Breast epithelium (tissue), 4 donors: ENCODE measurements at regions not wholly inside any gene's neighbourhood (a gene's known extent, or its start where the extent isn't known, plus 50 kb on each side); places are given as distances from the start of the nearest gene placed in this dataset.

Experiments
- DNase-seq, 2 donors: peaks; one replicate each; pipeline ENCODE4 v3.0.0-alpha.2; 2019; ENCODE audit warnings: low spot score in 2 of 2
- H3K27ac ChIP-seq, 2 donors: fragments of 200-600 bp; sonication (generic) in 1 of 2; one replicate each; pipeline ENCODE4 v1.5.1; 2016 to 2019; ENCODE audit warnings: mild to moderate bottlenecking in 1 of 2
- H3K27me3 ChIP-seq, 2 donors: fragments of 200-600 bp; sonication (generic) in 1 of 2; one replicate each; pipeline versions ENCODE4 v1.5.1 to v1.6.0; 2017 to 2019; ENCODE audit warnings: control low read depth in 1 of 2, mild to moderate bottlenecking in 1 of 2
- H3K36me3 ChIP-seq: fragments of 200-600 bp; one replicate; pipeline ENCODE4 v1.5.1; 2019
- H3K4me1 ChIP-seq, 2 donors: fragments of 200-600 bp; sonication (generic); one replicate each; pipeline ENCODE4 v1.5.1; 2016 to 2019; ENCODE audit warnings: control low read depth in 1 of 2
- H3K4me3 ChIP-seq, 3 donors: fragments of 200-600 bp; sonication (generic); 1 replicate in 2 of 3; 2 replicates in 1 of 3; pipeline ENCODE4 v1.5.1; 2016 to 2019; ENCODE audit warnings: mild to moderate bottlenecking in 3 of 3, moderate library complexity in 2 of 3
- H3K9me3 ChIP-seq, 2 donors: fragments of 200-600 bp; sonication (generic) in 1 of 2; one replicate each; pipeline ENCODE4 v1.5.1; 2016 to 2019; ENCODE audit warnings: control low read depth in 1 of 2
- CTCF ChIP-seq, 3 donors: fragments of 450-650 bp; IDR thresholded peaks; one replicate each; pipeline ENCODE4 v1.5.1; 2016 to 2017; ENCODE audit warnings: antibody characterized with exemption in 3 of 3, mild to moderate bottlenecking in 3 of 3, moderate library complexity in 3 of 3
- POLR2A ChIP-seq: fragments of 450-650 bp; IDR thresholded peaks from one replicate; pipeline ENCODE4 v1.6.1; 2016; ENCODE audit warnings: antibody characterized with exemption, mild to moderate bottlenecking, moderate library complexity
- POLR2AphosphoS5 ChIP-seq, 3 donors: sonication (generic); formaldehyde crosslinking; IDR thresholded peaks; one replicate each; pipeline ENCODE4 v1.6.1; 2017; ENCODE audit warnings: antibody characterized with exemption in 3 of 3
- intact Hi-C: fragments of 100-400 bp; cut with DNase I; formaldehyde crosslinking; loops from one replicate; pipeline ENCODE4 v1.15.1; 2023; ENCODE audit warnings: low total_unique reads

- H3K27ac ChIP-seq: no peak overlapping the region
- H3K27me3 ChIP-seq: no peaks in the 10 kb centered on the region
- no peaks in the 10 kb centered on the region for H3K4me1 ChIP-seq
- TF ChIP-seq CTCF (IDR thresholded peaks at IDR 0.05) (no peak), POLR2AphosphoS5 (IDR thresholded peaks at IDR 0.05) (no peak)
- H3K36me3 ChIP-seq: no peaks in the 10 kb centered on the region
- no peak overlapping the region for H3K4me3 ChIP-seq
- intact Hi-C loops: no loop called here
- H3K9me3 ChIP-seq: peaks cover 0 to 12% of the 10 kb centered on the region in 2 donors
- no peak for DNase-seq
These were observed 269.5 kb upstream of the LRRC3B start for GRCh38 chr3:26353097-26353496.

GRCh38 chr3:26358405-26358804 is 264.2 kb upstream of the LRRC3B start:
- no peaks in the 10 kb centered on the region for H3K9me3 ChIP-seq
- intact Hi-C loops: no loop called here
- no peak overlapping the region for H3K4me3 ChIP-seq
- no peaks in the 10 kb centered on the region for H3K4me1 ChIP-seq
- no peak for DNase-seq
- no peaks in the 10 kb centered on the region for H3K36me3 ChIP-seq
- no peaks in the 10 kb centered on the region for H3K27me3 ChIP-seq
- TF ChIP-seq CTCF (IDR thresholded peaks at IDR 0.05) (no peak), POLR2A (no peak), POLR2AphosphoS5 (IDR thresholded peaks at IDR 0.05) (no peak)
- no peak overlapping the region for H3K27ac ChIP-seq

- TF ChIP-seq POLR2A: no peak
- TF ChIP-seq POLR2AphosphoS5 (IDR thresholded peaks at IDR 0.05): no peak
- no peak for TF ChIP-seq CTCF (IDR thresholded peaks at IDR 0.05)
- Histone ChIP-seq H3K4me1 (no peaks in the 10 kb centered on the region), H3K4me3 (no peak overlapping the region), H3K27me3 (no peaks in the 10 kb centered on the region), H3K27ac (no peak overlapping the region), H3K9me3 (no peaks in the 10 kb centered on the region), H3K36me3 (no peaks in the 10 kb centered on the region)
- intact Hi-C loops: no loop called here
- DNase-seq: no peak
These were observed 256.9 kb upstream of the LRRC3B start for GRCh38 chr3:26365706-26366105.

GRCh38 chr3:26368312-26368711 is 254.3 kb upstream of the LRRC3B start:
- intact Hi-C loops: no loop called here
- no peak overlapping the region for H3K4me3 ChIP-seq
- H3K9me3 ChIP-seq: no peaks in the 10 kb centered on the region
- no peak for DNase-seq
- no peak overlapping the region for H3K27ac ChIP-seq
- no peaks in the 10 kb centered on the region for H3K36me3 ChIP-seq
- no peaks in the 10 kb centered on the region for H3K27me3 ChIP-seq
- H3K4me1 ChIP-seq: no peaks in the 10 kb centered on the region
- TF ChIP-seq POLR2A (no peak), CTCF (IDR thresholded peaks at IDR 0.05) (no peak), POLR2AphosphoS5 (IDR thresholded peaks at IDR 0.05) (no peak)

- H3K36me3 ChIP-seq: no peaks in the 10 kb centered on the region
- TF ChIP-seq CTCF (IDR thresholded peaks at IDR 0.05) (no peak), POLR2A (no peak), POLR2AphosphoS5 (IDR thresholded peaks at IDR 0.05) (no peak)
These were observed 253.4 kb upstream of the LRRC3B start for GRCh38 chr3:26369133-26369532.

More at GRCh38 chr3:26369133-26369532, 253.4 kb upstream of the LRRC3B start:
- no peaks in the 10 kb centered on the region for H3K27me3 ChIP-seq
- no peaks in the 10 kb centered on the region for H3K9me3 ChIP-seq
- DNase-seq: no peak
- no peak overlapping the region for H3K27ac ChIP-seq
- H3K4me1 ChIP-seq: no peaks in the 10 kb centered on the region
- intact Hi-C loops: no loop called here
- no peak overlapping the region for H3K4me3 ChIP-seq
